Right ventricle myocardium inferior (tissue), 1 donor: ENCODE measurements at regions not wholly inside any gene's neighbourhood (a gene's known extent, or its start where the extent isn't known, plus 50 kb on each side); places are given as distances from the start of the nearest gene placed in this dataset.
"Not testable (repeated sequence)": the region's sequence is repeated elsewhere in the genome, so short reads cannot be mapped to it uniquely, and the experiment has no call there.

Experiments used
- ATAC-seq: fragments of 200-7000 bp; cut with Tn5 transposase; one replicate; pipeline ENCODE4 v1.9.1; 2020; ENCODE audit warnings: mild to moderate bottlenecking, moderate library complexity
- DNase-seq: peaks from one replicate; pipeline ENCODE4 v3.0.0; 2021; ENCODE audit errors: missing footprints
- intact Hi-C: fragments of 100-400 bp; cut with DNase I; formaldehyde crosslinking; loops from one replicate; pipeline ENCODE4 v1.11.0; 2022
- donor health status: DM: no; HTN: yes; CAD: no; lungs with severe emphysema.

GRCh38 chr3:87654184-87654583 is 377.8 kb upstream of the POU1F1 start:
- no peak for DNase-seq
- intact Hi-C loops = no loop called here
- ATAC-seq = no peak

GRCh38 chr3:87653138-87653537 is 376.8 kb upstream of the POU1F1 start:
- ATAC-seq, intact Hi-C loops, DNase-seq: not testable (repeated sequence)

GRCh38 chr3:87634426-87634825 is 358.0 kb upstream of the POU1F1 start:
- intact Hi-C loops = no loop called here
- ATAC-seq (no peak), DNase-seq (no peak)

- intact Hi-C loops = no loop called here
- no peak for ATAC-seq
- no peak for DNase-seq
These were observed 350.9 kb upstream of the POU1F1 start for GRCh38 chr3:87627316-87627715.

DNA sequence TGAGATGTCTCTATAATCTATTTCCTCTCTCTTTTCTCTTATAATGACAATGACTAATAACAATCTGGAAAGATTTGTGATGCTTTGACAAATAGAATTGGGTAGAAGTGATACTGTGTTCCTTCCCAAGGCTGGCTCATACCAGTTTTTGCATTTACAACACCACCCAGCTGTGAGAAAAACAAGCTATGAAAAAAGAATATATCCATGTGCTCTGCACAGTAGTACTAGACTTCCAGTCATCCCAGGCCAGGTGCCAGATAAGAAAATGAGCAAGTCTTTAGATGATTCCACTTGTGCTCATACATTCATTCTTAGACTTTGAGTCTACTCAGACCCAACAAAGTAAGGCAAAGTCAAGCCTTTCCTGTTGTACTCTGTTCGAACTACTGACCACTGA is 350.2 kb upstream of the POU1F1 start:
- intact Hi-C loops = no loop called here
- ATAC-seq (no peak), DNase-seq (no peak)

- no peak for DNase-seq
- intact Hi-C loops = no loop called here
- no peak for ATAC-seq
These were observed 349.5 kb upstream of the POU1F1 start for GRCh38 chr3:87625876-87626275.

DNA sequence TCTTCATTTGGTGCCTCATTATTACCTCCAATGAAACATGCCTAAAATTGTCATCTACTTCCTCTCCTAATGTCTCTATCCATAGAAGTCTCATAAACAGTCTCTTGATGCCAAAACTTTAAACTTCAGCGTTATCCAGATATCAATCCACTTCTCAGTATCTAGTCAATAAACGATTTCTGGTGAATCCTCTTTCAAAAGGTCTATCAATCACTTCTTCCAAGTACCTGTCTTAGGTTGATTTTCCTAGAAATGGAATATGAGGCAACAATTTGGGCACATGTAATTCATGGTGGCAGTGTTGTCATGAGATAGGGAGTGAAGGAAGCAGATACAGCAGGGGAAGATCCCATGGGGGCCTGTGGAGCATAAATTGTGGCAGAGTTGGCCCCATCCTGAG is 348.5 kb upstream of the POU1F1 start:
- intact Hi-C loops = no loop called here
- no peak for ATAC-seq
- no peak for DNase-seq

- intact Hi-C loops = no loop called here
- no peak for ATAC-seq
- no peak for DNase-seq
These were observed 345.3 kb upstream of the POU1F1 start for GRCh38 chr3:87621667-87622066.

GRCh38 chr3:87615506-87615905 is 339.1 kb upstream of the POU1F1 start:
- DNase-seq = no peak
- intact Hi-C loops = no loop called here
- ATAC-seq = no peak

DNA sequence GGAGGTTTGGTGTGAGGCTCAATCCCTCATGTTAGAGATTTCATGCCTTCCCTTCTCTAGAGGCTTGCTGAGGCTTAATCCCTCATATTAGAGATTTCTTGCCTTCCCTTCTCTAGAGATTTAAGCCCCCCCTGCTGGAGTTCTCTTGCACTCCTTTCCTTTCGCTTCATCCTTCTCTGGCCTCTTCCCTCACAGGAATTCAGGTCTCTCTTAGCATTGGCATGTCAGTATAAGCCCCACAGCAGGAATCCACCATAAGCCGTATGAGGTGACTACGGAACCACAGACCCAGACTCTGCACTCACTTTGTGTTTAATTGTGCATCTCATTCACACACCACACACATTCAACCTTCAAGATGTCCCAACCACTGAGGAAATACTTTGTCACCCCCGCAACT is 338.6 kb upstream of the POU1F1 start:
- DNase-seq (no peak), ATAC-seq (no peak)
- intact Hi-C loops = no loop called here

- DNase-seq = no peak
- intact Hi-C loops = no loop called here
- no peak for ATAC-seq
These were observed 330.9 kb upstream of the POU1F1 start for GRCh38 chr3:87607234-87607633.

DNA sequence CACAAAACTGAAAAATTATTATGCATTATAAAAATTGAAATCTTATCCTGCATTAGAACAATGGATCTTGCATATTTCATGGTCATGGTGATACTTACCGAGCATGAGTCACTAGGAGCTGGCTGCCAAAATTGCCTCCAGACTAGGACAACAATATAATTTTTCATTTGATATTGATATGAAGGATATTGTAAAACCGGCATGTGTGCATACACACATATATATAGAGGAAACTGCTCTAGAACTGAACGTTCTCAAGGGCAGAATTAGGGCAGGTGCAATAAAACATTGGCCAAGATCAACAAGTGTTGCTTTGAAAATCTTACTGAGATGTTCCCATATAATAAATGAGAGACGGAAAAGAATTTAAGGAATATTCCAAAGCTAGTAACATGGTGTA is 319.4 kb upstream of the POU1F1 start:
- intact Hi-C loops = no loop called here
- DNase-seq (no peak), ATAC-seq (no peak)

GRCh38 chr3:87581240-87581639 is 304.9 kb upstream of the POU1F1 start:
- DNase-seq (no peak), ATAC-seq (no peak)
- intact Hi-C loops = no loop called here

DNA sequence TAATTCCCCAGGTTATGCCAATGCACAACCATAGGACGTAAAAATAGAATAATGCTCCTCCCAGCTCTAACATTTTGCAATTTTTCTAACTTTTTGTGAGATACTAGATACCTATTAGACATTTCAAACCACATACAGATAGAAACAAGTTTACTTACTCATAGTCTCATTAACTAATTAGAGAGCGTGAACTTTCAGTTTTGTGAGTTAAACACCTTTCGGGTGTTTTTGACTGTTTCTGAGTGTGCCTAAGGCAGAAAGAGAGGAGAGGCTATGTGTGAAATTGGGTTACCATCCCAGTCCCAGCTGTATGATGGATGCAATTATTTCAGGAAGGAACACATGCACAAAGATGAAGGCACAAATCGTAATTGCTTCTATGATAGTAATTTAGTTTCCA is 300.4 kb upstream of the POU1F1 start:
- DNase-seq (no peak), ATAC-seq (no peak)
- intact Hi-C loops = no loop called here

GRCh38 chr3:87575550-87575949 is 299.2 kb upstream of the POU1F1 start:
- intact Hi-C loops = no loop called here
- ATAC-seq = no peak
- no peak for DNase-seq

GRCh38 chr3:87568331-87568730 is 291.9 kb upstream of the POU1F1 start:
- DNase-seq = no peak
- intact Hi-C loops = no loop called here

DNA sequence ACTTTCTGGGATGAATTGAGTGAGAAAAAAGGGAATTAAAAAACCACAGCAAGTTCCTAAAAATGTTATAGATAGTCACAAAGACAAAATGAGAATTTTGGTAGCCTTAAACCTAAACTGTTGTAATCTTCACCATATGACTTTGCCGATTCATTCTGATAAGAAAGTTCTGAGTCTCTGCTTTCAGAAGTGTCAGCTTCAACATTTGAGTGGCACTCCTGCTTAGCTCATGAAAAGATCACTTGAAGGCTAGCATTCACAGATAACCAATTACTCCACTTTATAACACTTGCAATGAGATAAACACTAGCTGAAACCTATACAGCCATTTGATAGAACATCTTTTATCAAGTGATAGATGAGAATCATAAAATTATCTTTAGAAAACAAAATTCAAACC is 288.1 kb upstream of the POU1F1 start:
- no peak for ATAC-seq
- intact Hi-C loops = no loop called here
- DNase-seq = no peak

More at GRCh38 chr3:87568331-87568730, 291.9 kb upstream of the POU1F1 start:
- no peak for ATAC-seq

DNA sequence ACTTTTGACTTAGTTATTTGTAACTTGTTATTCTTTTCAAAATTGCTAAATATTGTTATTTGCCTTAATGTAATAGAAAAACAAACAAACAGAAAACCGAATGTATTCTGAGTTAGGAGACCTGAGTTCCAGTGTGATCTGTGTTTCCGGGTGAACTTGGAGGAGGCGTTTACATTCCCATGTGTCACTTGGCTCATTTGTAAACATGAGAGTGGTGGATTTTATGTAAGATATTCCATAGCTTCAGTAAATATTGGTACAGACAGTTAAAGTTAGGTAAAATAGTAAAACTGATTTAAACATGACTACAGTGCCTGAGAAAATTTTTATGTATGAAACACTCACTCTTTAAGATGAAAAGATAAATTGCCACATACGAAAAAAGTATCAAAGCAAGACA is 287.3 kb upstream of the POU1F1 start:
- no peak for ATAC-seq
- no peak for DNase-seq
- intact Hi-C loops = no loop called here

DNA sequence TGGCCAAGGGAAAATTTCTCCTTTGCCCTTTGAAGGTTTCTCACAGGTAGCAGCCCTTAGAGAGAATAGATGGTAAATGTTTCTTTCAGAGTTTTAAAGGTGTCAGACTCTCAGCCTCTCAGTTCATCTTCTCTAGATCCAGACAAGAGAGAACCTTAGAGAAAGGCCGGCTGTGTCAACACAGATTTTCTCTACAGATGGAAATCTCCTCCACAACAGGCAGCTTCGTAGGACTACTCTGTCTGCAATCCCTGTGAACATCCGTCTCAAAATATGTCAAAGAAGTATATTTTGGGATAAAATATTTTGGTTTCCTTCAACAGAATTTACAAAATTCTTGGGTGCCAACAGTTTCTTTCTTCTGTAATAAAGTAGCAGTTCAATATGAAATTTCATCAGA is 282.1 kb upstream of the POU1F1 start:
- no peak for ATAC-seq
- intact Hi-C loops = no loop called here
- no peak for DNase-seq

GRCh38 chr3:87555290-87555689 is 278.9 kb upstream of the POU1F1 start:
- intact Hi-C loops = no loop called here
- DNase-seq = no peak
- ATAC-seq = no peak

GRCh38 chr3:87553058-87553457 is 276.7 kb upstream of the POU1F1 start:
- no peak for ATAC-seq
- DNase-seq = no peak
- intact Hi-C loops = no loop called here

- no peak for DNase-seq
- intact Hi-C loops = no loop called here
- no peak for ATAC-seq
These were observed 274.5 kb upstream of the POU1F1 start for GRCh38 chr3:87550892-87551291.
